ENCODE measurements at regions not wholly inside any gene's neighbourhood (a gene's known extent, or its start where the extent isn't known, plus 50 kb on each side); places are given as distances from the start of the nearest gene placed in this dataset.

DNA sequence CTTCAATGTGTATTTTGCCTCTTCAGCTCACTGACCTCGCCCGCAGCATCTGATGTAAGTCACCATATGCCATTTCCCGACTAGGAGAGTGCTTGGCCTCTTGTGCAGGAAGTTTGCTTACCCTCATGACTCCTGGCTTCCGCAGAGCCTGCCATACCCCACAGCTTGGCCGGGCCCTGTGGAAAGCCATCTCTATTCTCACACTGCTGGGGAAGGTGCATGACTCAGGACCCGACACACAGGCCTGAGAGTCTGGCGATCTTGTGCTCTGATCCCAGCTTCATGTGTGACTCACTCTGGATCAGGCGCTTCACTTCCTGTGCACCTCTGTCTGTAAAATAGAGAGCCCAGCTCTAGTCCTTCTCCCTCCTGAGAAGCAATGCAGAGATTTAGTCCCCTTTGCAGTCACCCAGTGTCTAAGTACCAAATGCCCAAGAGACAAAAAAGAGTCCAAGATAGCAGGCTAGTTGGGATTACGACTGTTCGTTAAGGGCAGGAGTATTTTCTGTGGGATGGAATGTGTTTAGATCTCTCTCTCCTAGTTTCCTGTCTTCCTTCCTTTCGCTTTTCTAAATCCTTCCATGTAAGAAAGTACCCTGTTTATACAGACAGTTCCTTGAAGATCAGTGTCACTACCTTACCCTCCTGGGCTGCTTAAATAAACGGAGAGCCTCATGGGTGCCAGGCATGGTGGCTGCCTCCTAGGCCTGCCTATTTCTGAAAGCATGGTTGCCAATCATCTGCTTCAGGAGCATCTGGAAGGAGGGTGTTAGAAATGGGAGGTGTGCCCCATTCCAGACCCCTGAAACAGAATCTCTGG is 62.8 kb upstream of the KIF26B start:
- H3K27ac ChIP-seq: no peak overlapping the region
- TF ChIP-seq ZFX (IDR thresholded peaks at IDR 0.05): no peak
- TF ChIP-seq, protein P1, sequence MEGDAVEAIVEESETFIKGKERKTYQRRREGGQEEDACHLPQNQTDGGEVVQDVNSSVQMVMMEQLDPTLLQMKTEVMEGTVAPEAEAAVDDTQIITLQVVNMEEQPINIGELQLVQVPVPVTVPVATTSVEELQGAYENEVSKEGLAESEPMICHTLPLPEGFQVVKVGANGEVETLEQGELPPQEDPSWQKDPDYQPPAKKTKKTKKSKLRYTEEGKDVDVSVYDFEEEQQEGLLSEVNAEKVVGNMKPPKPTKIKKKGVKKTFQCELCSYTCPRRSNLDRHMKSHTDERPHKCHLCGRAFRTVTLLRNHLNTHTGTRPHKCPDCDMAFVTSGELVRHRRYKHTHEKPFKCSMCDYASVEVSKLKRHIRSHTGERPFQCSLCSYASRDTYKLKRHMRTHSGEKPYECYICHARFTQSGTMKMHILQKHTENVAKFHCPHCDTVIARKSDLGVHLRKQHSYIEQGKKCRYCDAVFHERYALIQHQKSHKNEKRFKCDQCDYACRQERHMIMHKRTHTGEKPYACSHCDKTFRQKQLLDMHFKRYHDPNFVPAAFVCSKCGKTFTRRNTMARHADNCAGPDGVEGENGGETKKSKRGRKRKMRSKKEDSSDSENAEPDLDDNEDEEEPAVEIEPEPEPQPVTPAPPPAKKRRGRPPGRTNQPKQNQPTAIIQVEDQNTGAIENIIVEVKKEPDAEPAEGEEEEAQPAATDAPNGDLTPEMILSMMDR (conservative IDR thresholded peaks at IDR 0.05): no peak

DNA sequence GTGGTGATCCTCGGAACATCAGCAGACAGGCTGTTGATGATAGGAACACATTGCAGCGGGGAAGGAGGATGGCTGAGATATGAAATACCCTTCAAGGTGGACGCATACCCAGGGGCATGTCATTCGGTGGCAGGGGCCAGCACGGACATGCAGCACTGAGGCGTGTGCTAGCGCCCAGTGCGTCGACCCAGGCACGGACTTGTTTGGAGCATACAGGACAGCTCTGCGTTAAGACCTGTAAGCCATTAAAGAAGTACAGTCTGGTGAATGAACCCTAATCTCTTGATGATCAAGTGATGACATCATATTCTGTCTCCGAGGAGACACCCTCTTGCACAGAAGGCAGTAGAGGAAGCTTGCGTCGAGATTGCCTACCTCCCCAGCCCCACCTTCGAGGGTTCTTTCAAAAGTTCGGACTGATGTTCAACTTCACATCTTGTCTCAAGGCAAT is 63.6 kb upstream of the KIF26B start:
- H3K27ac ChIP-seq: no peak overlapping the region
- no peak for TF ChIP-seq ZFX (IDR thresholded peaks at IDR 0.05)

DNA sequence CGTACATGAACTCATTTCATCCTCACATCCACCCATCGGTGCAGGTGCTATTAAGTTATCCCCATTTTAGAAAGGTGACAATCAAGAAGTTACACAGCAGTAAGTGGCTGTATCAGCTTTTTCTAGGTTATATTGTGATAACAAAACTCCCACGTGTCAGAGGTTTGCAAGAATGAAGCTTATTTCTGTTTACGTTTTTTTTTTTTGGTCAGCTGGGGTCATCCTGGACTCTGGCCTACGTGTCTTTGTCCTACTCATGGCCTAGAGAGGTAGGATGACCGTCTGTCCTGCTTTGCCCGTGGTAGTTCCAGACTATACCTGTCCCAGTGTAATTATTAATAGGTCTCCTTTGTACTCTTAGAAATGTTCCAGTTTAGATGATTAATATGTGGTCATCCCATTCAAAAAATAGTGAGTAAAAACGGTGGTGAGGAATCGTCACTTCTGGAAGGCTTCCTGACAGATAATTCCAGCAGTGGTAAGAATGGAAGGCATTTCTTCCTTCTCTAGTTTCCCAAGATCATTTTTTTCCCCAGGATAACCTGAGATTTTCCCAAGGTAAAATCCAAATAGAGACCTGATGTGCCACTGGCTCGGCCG is 64.2 kb upstream of the KIF26B start:
- no peak overlapping the region for H3K27ac ChIP-seq
- TF ChIP-seq ZFX (IDR thresholded peaks at IDR 0.05): no peak
- TF ChIP-seq, protein P1 (conservative IDR thresholded peaks at IDR 0.05): no peak

DNA sequence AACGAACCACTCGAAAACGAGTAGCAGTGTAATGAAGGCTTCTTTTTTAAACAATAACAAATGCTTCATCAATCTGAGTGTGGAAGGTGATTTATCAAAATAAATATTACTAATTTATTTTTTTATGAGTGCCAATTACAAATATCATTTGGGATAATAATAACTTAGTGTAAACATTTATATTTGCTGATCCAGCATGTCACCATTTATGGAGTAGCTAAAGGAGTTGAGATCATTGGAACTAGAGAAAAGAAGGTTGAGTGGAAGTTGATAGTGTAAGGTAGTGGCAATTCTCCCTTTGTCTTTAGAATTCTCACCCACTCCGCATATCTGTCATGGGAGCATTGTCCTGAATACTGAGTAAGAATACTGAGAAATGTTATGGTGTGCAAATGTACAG is 67.1 kb upstream of the KIF26B start:
- TF ChIP-seq, protein P1 (conservative IDR thresholded peaks at IDR 0.05): no peak
- no peak for TF ChIP-seq ZFX (IDR thresholded peaks at IDR 0.05)

DNA sequence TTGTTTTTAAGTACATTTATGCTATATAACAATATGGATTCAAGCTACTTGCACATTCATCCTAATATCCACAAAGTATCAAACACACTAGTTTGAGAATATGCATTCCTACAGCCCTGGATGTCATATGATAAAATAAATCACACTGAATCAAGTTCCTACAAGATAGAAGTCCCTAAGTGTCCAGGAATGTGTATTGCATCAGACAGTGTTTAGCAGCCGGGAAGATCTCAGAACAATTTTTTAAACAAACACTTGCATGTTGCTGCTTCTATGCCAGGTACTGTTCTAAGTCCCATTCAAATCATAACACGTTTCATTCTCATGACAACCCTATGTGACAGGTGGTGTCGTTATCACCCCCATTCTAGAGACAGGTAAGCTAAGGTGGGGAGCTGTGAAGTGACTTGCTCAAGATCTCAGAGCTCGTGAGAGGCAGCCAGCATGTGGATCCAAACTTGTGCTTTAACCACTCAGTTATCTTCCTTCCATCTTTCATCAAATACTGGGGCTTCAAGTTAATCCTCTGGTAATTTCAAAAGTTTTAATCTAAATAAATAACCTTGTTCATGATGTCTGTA is 68.3 kb upstream of the KIF26B start:
- TF ChIP-seq ZFX (IDR thresholded peaks at IDR 0.05): no peak
- TF ChIP-seq, protein P1 (conservative IDR thresholded peaks at IDR 0.05): no peak
- no peak overlapping the region for H3K27ac ChIP-seq

More for the DNA sequence above, 67.1 kb upstream of the KIF26B start:
- H3K27ac ChIP-seq: no peak overlapping the region

DNA sequence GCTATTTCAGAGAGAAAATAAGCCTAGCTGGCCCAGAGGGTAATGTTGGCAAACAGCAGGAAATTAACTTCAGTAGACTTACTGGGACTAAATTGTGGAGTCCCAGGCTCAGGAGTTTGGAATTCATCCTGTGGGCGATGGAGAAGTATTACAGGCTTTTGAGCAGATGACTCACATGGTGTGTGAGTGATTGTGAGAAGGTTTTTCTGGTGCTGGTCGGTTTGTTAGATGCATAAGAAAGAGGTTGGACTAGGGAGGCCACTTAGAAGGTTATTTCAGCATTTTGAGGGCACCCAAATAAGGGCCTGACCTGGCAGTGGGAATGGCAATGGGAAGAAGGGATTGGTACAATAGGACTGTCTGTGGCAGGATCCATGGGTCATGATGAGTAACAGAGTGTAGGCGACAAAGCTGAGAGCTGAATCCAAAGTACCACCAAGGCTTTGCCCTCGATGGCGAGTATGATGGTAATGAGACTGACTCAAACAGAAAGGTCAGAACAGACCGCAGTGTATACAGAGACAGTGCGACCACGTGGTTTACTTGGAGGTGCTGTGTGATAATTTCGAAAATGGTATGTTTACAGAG is 69.2 kb upstream of the KIF26B start:
- TF ChIP-seq, protein P1 (conservative IDR thresholded peaks at IDR 0.05): no peak
- TF ChIP-seq ZFX (IDR thresholded peaks at IDR 0.05): no peak

DNA sequence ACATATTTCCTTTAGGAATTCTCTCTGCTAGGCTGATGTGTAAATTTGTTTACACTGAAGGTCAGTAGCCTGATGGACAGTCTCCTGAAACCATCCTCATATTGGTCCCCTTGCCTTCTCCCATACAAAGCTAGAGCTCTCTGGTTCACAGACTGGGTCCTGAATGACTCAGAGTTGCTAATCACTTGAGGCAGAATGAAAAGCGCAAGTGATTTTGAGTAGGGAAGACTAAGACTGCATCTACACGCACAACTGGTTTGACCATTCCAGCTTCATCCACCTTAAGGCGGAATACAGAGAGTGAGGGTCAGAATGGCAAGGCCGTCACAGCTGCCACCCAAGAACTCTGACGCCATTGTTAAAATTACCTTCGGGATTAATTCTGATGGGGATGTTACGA is 70.2 kb upstream of the KIF26B start:
- no peak overlapping the region for H3K27ac ChIP-seq
- TF ChIP-seq ZFX (IDR thresholded peaks at IDR 0.05): no peak
- TF ChIP-seq, protein P1 (conservative IDR thresholded peaks at IDR 0.05): no peak

More for the DNA sequence above, 69.2 kb upstream of the KIF26B start:
- no peak overlapping the region for H3K27ac ChIP-seq

Data from C4-2B (cell line).